Stimulated activated CD8-positive, alpha-beta memory T cell treated with anti-CD3 and anti-CD28 coated beads, Interleukin-2, amount 100 ng/mL, for 1 hour (primary cell): ENCODE measurements at regions not wholly inside any gene's neighbourhood (a gene's known extent, or its start where the extent isn't known, plus 50 kb on each side); places are given as distances from the start of the nearest gene placed in this dataset.
"Not testable (repeated sequence)": the region's sequence is repeated elsewhere in the genome, so short reads cannot be mapped to it uniquely, and the experiment has no call there.

ENCODE experiments used
- DNase-seq, 2 donors: peaks; one replicate each; pipeline ENCODE4 v3.0.0-alpha.2; 2020; ENCODE audit warnings: low read depth in 2 of 2

GRCh38 chr4:181077341-181077740 is 1165.9 kb upstream of the TENM3 start:
- DNase-seq: no peak

GRCh38 chr4:181078196-181078595 is 1165.0 kb upstream of the TENM3 start:
- no peak for DNase-seq

DNA sequence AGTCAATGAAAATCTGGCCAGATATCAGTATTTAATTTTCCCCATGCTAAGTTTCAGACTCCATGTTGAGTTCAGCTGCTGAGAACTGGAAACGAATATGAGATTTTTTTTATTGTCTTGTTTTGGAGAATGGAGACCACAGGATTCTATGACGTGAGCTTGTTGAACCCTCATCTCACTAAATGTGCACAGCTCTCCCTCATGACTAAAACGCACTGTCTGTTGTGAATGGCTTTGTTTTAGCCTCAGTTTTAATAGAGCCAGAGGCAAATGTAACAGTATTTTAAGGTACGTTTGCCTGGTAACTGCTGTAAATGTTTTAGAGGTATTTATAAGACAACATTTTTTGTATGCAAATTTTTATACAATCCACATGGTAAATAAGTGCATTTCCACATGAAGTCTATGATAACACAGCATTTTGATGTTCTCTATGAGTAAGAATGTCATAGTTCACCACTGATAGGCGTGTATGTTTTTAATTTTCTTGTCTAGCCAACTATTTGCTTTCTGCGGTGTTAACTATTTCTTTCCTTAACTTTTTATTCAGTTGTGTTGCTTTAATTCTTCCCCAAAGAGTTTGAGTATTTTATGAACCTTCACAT is 1159.3 kb upstream of the TENM3 start:
- no peak for DNase-seq

- DNase-seq: no peak
Observed at GRCh38 chr4:181085557-181085956, 1157.6 kb upstream of the TENM3 start.

GRCh38 chr4:181105487-181105886 is 1137.7 kb upstream of the TENM3 start:
- no peak for DNase-seq

- no peak for DNase-seq
Observed at GRCh38 chr4:181106398-181106797, 1136.8 kb upstream of the TENM3 start.

DNA sequence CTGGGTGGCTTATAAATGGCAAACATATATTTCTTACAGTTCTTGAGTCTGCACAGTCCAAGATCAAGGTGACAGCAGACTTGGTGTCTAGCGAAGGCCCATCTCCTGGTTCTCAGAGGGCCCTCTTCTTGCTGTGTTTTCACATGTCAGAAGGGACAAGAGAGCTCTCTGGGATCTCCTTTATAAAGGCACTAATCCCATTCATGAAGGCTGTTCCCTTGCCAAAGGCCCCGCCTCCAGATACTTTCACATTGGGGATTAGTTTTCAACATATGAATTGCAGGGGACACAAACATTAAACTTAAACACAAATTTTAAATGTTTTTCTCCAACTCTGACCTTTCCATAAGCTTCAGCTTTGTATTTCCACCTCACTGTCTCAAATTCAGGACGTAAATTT is 1135.0 kb upstream of the TENM3 start:
- no peak for DNase-seq

DNA sequence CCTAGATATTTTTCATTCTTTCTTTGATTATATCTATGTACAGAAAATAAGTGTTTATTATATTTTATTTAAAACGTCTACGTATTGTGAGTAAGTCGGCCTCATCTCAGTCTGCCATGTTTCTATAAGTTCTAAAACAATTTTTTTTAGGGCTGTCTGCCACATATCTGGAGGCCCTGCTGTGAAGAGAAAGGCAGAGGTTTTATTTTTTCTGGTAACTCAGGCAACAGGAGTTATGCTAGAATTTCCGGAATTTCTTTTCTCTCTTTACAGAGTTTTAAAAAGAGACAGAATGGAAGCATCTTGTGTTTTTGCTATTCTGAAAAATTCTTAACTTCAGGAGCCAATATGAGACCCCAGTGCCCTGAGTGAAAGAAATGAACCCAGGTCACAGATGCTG is 1124.0 kb upstream of the TENM3 start:
- no peak for DNase-seq

DNA sequence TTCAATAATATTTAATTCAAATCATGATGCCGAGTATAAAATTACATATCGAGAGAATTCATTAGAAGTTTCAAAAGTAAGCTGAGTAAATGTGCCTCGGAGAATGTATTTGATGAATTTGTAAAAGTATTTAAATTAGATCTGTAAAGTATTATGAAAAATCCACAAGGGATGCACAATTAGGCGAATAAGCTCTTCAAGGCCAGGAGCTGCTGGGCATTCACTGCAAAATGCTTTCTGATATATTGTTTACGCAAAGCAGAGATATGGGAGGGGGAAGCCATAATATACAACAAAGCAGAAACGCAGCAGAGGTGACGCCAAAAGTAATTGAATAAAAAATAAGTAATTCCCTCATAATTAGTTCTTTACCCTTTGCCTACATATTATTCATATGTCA is 1121.5 kb upstream of the TENM3 start:
- DNase-seq: no peak

DNA sequence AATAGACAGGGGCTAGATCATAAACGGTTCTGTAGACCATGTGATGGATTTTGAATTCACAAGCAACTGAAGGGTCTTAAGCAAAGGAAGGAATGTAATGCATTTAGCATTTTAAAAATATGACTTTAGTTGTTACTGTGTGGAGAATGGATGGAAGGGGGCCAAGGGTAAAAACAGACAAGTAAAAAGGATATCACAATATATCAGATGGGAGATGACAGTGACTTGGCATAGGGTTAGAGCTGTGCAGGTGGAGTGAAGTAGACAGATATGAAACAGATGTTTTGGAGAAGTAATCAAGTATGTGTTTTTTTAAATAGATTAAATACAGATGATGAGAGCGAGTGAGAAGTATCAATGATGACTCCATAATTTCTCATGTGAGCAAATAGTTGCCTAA is 1116.0 kb upstream of the TENM3 start:
- no peak for DNase-seq

- not testable (repeated sequence) for DNase-seq
Observed at GRCh38 chr4:181130317-181130716, 1112.9 kb upstream of the TENM3 start.

GRCh38 chr4:181137351-181137750 is 1105.9 kb upstream of the TENM3 start:
- DNase-seq: no peak

DNA sequence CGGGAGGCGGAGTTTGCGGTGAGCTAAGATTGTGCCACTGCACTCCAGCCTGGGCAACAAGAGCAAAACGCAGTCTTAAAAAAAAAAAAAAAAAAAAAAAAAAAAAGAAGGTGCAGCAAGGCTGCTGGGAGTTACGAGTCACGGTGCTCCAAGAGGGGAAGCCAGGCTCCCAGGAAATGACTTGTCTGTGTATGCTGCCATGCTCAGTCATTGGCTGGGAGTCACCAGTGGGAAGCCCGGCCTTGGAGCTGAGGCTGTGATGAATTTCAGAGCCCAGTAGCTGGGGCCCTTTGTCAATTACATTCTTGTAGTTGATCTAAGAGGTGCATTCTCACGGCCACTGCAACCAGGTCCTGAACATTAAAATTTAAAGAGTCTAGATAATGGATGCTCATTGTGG is 1105.1 kb upstream of the TENM3 start:
- no peak for DNase-seq

DNA sequence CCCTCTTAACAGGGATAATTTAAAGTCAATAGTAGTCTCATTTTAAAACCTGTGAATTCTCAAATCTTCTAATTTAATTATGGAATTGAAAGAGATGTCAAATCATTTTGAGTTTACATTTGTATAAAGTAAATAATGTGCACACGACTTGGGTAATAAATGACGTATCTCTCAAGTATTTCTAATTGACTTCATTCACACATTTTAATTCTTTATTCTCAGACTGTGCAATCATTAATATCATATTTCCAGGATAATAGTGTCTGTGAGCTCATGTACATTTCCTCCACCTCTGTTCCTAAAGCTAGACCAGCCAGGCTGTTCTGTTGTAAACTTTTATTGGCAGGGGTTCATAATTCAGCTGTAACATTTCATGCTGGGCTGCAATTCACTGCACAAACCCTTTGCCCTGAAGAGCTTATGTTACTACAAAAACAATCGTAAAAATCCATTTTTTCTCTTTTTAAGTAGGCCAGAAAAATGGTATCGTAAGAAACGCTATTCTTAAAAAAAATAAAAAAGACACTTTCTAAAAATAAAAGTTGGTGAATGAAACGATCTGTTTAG is 1103.1 kb upstream of the TENM3 start:
- DNase-seq: no peak

DNA sequence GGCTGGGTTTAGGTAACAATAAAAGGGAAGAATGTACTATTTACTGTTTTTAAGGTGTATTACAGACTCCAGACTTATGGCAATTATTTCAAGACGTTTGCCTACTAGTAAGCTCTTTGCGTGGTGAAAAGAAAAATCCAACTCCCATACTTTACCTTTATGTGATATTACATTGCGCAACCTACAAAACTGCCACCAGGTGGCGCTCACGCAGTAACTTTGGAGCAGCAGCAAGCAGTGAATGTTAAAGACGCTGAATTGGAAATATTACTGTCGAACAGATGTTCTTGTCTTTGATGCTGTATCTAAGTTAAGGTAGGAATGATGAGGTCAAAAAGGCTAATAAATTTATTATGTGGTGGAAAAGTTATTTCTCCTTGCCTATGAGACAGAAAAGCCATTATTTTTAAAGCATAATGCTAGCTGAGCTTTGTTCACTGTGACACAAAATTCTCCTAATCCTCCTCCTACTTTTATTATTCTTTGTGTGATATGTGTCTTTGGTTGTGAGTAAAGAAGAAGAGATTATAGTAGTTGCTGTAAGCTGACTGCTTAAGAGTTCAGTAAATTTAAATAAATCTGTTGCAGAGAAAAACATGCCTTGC is 1099.8 kb upstream of the TENM3 start:
- peak; percentile 10 to 38 for DNase-seq

- no peak for DNase-seq
Observed at GRCh38 chr4:181146051-181146450, 1097.2 kb upstream of the TENM3 start.

DNA sequence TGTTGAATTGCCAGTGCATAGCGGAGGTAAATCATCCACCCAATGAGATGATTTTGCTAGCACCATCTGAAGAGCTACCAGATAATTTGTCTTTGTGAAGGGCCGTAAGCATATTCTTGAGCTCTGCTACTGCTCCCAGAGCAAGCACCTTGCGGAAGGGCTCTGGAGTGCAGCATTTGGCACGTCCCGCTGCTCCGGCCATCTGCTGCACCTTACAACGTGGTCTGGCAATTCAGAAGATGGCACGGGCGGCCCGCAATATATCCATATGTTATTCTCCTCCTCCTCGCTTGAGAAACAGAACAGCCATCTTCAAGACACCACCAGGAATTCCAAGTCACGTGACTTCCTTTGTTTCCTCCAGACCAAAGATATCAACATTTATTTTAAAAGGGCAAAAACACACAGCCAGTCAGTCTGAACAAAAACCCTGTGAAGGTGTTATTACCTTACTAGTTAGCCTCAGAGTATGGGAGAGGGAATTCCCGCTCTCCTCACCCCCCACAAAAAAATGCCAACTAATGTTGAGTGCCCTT is 1095.7 kb upstream of the TENM3 start:
- no peak for DNase-seq

- DNase-seq: no peak
Observed at GRCh38 chr4:181148470-181148869, 1094.7 kb upstream of the TENM3 start.

DNA sequence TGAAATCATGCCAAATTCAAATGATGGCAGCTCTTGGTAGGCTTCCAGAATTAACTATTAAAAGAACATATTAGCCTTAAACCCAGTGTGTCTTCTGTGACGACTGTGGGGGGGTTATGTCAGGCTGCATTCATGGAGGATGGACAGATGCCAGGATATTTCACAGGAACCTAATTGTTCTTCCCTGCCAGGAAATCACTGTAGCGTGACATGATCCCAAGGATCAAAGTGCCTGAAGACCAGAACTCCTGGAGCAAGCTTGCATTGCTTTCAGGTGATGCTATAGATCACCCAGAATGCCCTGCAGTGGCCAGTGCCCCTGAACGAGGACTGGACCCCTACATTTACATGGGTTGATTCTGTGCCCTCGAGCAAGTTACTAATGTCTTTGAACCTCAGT is 1093.0 kb upstream of the TENM3 start:
- DNase-seq: no peak

- DNase-seq: no peak
Observed at GRCh38 chr4:181151856-181152255, 1091.3 kb upstream of the TENM3 start.

DNA sequence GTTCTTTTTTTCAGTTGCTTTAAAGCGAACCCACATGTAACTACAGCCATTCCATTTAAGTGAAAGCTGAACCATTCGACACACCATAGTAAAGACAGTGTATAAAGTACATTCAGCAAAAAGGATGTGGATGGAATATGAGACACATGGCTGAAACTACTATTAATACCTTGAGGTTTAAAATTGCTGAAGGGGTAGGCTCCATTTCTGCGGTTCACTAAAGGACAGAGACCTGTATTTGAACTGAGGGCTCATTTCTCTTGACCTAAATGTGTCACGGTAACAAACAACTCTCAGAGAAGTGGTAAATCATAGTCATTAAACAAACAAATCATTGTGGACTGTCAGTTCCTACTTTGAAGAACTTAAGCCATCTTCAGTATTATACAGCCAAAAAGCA is 1085.6 kb upstream of the TENM3 start:
- no peak for DNase-seq

- no peak for DNase-seq
Observed at GRCh38 chr4:181158971-181159370, 1084.2 kb upstream of the TENM3 start.

GRCh38 chr4:181161669-181162068 is 1081.5 kb upstream of the TENM3 start:
- DNase-seq: no peak
